Testis (tissue), 2 donors: ENCODE measurements at regions not wholly inside any gene's neighbourhood (a gene's known extent, or its start where the extent isn't known, plus 50 kb on each side); places are given as distances from the start of the nearest gene placed in this dataset.

Experiments used
- CTCF ChIP-seq, 3 experiments: fragments of 450-650 bp in 2 of 3; fragments of 200-600 bp in 1 of 3; sonication (generic) in 1 of 3; IDR thresholded peaks; one replicate each; pipeline ENCODE4 v1.5.1; 2016 to 2019; ENCODE audit warnings: antibody characterized with exemption in 3 of 3, mild to moderate bottlenecking in 2 of 3, moderate library complexity in 1 of 3
- POLR2A ChIP-seq: fragments of 450-650 bp; IDR thresholded peaks from one replicate; pipeline ENCODE4 v1.6.1; 2017; ENCODE audit warnings: antibody characterized with exemption, mild to moderate bottlenecking, moderate library complexity

GRCh38 chr20:24735263-24735662 is 213.8 kb upstream of the CST7 start:
- TF ChIP-seq CTCF (IDR thresholded peaks at IDR 0.05) (no peak), POLR2A (no peak)
